ENCODE measurements at regions not wholly inside any gene's neighbourhood (a gene's known extent, or its start where the extent isn't known, plus 50 kb on each side); places are given as distances from the start of the nearest gene placed in this dataset.

DNA sequence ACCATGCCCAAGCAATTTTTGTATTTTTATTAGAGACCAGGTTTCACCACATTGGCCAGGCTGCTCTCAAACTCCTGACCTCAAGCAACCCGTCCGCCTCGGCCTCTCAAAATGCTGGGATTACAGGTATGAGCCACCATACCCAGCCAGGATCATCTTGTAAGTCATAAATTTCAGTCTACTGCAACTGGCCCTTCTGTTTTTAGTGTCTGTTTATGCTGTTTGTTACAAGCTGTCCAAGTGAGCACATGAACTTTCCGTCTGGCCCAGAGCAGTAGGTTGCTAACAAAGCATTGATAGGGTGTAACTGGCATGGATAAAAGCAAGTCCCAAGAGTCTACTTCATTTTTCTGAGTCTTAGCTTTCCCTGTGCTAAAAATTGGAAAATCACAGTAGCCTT lies 164.4 kb upstream of the NT5C1B start:
- no peak for FAIRE-seq

DNA sequence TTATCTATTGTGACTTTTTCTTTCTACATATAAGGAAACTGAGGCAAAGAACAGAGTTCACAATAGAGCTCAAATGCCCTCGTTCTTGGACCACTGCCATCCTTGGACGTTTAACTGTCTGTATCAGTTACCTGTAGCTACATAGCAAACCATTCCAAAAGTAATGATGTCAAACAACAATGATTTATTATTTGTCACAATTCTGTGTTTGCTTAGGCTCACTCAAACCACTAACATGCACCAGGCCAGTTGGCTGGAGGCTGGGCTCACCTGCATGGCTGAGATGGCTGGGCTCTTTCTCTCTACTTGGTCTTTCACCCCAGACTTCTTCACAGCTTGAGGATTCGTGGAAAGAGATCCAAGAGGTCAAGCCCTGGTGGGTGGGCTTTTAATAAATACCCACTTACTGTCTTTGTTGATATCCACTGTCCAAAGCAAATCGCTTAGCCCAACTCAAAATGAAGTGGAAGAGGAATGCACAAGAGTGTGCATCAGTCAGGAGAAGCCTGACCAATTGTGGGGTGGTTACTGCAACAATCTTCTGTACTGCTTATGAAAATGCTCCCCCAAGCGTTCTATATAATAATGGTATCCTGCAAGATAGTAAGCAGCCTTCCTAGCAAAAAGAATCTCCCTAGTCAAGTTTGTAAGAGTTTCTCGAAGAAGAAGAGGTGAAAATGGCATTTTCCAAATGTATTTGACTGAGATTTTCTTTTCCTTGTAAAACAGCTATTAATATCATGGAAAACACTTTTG lies 163.5 kb upstream of the NT5C1B start:
- FAIRE-seq = no peak

DNA sequence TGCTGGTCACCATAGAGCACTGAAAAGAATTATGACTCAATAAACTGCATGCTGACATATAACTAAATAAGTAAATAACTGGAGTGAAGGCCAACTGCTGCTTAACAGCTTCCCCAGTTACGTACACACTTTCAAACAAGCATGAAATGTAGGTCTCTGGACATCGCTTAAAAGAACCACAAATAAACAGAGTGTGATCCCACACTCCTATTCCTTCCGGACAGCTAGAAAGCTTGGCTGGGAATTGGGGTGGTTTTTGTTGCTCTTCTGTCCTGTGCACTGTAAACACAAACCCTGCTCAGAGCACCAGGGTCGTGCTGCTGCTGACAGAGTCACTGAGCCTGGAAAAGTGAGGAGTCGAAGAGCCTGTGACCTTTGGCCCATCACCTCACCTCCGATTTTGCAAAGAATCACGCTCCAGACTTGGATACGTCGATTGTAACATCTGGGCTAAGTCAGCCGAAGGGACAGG lies 162.7 kb upstream of the NT5C1B start:
- FAIRE-seq = no peak

DNA sequence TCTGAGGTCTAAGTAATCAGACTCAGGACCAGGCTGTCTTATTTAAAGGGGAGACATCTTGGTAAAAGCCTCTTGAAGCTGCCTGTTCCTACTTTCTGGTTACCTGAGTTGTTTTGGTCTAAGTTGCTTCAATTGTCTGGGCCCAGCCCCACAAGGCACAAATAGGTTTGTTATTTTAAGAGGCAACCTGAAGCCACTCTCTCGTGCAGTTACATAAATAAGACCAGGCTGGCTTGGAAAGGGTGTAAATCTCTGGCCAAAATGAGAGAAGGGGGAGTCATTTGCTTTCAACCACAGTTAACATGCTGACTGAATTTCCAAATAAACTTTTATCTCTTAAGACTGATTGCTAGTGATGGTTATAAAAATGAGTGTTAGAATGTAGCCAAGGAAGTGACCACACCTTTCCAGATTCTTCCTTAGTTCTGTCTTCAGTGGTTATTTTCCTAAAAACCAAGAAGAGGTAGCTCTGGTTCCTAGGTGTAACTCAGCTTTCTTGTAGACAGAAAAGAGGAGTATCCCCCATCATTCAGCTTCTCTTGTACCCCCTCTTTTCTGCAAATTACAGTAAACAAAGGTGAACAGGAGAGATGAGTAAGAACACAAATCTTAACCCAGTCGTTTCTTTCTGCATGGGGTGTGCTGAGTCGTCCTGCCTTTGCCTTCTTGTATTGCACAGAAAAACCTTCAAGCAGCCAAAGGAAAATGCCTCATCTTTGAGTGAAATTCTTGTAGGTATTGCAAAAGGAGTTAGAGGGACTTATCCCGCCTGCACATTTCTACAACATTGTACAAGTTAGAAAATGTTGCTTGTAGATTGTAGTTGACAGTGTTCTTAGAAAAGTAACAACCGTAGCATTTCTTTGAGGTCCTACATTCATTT lies 161.5 kb upstream of the NT5C1B start:
- FAIRE-seq = no peak

DNA sequence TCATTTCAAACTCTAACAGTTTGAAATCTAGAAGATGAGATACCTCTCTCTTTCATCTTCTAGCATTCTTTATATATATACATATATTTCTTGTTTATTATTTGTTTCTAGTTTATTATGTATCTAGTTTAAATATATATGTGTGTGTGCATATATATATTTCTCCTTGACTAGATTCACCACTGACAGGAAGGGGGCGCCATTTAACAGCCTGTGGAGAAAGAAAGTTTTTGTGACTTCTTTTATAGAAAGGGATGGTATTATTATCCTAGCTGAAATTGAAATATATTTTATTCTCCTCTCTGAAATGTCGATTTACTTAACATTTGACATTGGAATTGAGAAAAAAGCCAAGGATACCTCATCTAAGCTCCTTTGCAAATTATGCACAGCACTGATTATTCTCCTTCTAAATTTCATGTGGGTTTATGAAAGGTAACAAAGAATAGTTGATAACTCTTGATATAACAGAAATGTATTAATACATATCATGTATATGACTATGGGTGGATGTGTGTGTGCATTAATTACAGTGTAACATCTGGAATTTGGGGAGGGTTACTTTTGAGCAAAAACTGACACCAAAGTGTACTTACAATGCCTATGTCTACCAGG lies 160.7 kb upstream of the NT5C1B start:
- peak; percentile 90 for FAIRE-seq

DNA sequence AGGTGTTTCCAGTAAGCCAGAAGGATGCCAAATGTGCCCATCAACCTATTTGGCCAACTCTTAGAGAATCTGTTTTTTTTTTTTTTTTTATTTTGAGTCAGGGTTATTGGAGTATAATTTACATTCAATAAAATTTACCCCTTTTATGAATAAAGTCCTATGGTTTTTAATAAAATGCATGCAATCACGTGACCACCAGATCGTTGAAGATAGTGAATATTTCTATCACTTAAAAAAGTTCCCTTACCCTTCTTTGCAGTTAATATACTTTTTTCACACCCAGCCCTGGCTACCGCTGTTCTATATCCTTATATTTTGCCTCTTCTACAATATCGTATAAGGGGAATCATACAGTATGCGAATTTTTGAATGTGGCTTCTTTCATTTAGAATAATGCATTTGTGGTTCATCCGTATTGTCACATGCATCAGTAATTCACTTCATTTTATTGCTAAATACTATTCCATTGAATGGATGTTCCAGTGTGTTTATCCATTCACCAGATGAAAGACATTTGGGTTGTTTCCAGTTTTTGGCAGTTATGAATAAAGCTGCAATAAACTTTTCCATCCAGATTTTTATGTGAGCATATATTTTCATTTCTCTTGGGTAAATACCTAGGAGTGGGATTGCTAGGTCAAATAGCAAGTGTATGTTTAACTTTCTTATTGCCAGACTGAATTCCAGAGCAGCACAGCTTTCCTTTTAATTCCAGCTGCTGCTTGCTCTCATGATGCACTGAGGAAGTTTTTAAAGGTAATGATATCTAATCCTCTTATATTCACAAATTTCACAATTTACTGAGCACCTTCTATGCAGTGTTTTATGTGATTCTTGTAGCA lies 156.3 kb upstream of the NT5C1B start:
- FAIRE-seq = no peak

DNA sequence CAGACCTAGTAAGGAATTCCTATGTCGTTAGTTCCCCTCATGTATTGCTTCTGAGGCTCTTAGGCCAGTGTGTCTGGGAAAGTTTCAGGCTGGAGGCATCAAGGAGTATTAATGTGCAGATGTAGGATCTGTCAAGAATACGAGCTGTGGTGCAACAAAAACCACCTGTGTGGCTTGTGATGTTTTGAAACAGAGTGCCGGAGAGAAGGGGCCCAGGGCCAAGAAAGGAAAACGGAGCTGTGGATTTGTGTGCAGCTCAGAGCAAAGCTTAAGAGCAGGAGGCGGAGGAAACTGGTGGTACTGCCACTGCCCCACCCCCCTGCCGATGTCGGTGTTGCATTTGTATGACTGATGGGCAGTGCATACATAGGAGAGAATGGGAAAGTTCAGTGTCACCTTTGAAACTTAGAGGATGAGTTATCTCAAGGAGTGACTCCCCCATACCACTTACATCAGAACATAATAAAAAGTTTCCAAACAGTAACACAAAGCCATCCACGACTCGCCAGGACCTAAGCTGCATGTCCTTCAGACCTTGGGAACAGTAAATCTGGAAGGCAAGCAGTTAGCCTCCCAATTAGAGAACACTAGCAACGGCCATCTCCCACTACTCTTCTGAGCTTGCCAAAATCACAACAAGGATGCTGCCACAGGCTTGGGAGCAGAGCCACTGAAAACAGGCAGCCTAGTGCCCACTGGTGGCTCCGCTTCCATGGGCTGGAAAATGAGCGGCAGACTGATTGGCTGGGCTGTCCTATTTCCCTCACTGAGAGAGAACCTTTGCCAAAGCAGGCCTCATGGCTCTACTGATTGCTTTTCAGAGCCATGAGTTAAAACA lies 152.7 kb upstream of the NT5C1B start:
- FAIRE-seq = no peak

DNA sequence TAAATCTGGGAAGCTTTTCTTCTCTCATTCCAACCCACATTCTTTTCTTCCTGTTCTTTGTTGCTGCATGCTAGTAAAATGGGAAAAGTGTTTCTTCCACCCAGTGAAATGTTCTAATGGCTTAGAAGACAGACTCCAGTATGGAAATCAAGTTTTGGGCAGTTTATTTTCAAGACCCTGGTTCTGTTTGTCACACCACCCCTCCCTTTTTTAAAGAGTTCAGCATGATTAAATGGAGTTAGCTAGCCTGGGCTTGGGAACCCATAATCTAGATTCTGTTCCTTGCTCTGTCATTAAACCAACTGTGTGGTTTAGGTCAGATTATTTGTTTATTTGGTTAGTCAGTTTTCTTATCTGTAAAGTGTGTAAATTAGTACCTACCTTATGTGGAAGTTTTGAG lies 151.8 kb upstream of the NT5C1B start:
- FAIRE-seq = no peak

DNA sequence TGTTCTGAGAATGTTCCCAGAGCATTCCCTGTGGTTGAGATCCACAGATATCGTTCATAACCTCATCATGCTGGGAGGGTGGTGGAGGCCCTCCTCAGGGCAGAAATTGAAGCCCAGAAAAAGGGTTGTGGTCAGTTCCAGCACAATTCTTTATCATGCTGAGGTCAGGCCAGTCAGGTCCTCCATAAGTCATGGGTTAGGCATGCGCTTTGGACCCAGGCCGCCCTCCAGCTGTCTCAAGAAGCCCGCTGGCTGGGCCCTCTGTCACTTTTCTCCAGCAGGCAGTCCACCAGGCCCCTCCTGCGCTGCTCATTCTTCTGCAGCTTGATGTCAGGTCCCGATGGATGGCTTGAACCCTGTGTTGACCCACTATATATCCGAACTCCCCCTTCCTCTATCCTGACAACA lies 151.1 kb upstream of the NT5C1B start:
- FAIRE-seq = no peak

DNA sequence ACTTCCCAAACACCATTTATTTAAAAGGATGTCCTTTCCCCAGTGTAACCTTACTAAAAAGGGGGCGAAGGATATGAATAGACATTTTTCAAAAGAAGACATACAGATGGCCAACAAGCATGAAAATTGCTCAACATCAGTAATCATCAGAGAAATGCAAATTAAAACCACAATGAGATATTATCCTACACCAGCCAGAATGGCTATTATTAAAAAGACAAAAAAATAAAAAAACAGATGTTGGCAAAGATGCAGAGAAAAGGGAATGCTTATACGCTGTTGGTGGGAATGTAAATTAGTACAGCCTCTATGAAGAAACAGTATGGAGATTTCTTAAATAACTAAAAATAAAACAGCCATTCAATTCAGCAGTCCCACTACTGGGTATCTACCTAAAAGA lies 142.3 kb upstream of the NT5C1B start:
- no peak for FAIRE-seq

DNA sequence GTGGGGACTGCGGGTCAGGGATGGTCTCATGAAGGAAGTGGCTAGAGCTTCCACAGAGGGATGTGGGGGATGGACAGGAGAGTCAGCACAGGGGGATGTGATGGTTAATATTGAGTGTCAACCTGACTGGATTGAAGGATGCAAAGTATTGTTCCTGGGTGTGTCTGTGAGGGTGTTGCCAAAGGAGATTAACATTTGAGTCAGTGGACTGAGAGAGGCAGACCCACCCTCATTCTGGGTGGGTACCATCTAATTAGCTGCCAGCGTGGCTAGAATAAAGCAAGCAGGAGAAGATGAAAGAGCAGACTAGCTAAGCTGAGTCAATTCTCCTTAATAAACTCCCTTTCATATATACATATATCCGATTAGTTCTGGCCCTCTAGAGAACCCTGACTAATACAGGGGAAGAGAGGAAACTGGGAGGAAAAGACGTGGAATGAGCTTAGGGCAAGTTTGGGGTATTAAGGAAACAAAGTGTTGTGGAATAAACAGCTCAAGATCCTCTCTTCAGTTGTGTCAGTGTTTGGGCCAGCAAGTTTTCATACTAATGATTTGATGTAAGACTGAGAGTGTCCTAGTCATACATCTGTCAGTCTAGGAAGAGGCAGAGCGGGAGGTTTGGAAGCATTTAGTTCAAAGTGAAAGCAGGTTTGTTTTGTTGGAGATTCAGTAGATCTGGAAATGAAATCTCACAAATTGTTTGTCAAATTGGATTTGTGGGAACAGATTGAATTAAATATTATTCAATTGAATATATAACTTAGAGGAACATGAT lies 135.2 kb upstream of the NT5C1B start:
- FAIRE-seq = no peak

DNA sequence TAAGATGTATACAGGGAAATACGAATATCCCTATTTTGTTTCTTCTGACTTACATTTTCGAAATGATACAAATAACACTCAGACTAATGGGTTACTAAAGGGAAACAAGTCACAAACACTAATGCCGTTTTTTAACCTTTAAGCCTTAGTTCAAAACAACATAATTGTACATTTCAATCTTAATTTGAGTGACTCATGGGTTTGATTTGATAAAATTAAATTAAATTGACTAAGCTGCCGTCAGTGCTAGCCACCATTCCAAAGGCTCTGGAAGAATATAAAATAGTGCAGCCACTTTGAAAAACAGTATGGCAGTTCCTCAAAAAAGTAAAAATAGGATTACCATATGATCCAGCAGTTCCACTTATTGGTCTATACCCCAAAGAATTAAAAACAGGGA lies 133.8 kb upstream of the NT5C1B start:
- no peak for FAIRE-seq

DNA sequence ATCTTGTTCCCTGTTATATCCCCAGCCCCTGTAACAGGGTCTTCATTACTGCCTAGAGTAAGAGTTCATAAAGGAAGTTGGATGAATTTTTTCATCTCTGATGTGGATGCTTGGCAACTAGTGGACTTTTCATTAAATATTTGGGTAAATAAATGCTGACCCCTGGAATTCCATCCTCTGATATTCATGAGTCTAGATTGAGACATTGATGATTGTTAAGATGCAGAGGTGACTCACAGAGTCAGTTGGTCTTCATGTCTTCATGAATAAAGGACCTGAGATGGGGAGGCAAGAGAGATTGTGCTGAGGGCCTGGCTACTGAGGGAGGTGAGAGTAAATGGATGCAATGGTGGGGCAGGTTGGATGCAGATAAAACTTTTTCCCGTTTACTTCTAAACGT lies 132.7 kb upstream of the NT5C1B start:
- FAIRE-seq = no peak

DNA sequence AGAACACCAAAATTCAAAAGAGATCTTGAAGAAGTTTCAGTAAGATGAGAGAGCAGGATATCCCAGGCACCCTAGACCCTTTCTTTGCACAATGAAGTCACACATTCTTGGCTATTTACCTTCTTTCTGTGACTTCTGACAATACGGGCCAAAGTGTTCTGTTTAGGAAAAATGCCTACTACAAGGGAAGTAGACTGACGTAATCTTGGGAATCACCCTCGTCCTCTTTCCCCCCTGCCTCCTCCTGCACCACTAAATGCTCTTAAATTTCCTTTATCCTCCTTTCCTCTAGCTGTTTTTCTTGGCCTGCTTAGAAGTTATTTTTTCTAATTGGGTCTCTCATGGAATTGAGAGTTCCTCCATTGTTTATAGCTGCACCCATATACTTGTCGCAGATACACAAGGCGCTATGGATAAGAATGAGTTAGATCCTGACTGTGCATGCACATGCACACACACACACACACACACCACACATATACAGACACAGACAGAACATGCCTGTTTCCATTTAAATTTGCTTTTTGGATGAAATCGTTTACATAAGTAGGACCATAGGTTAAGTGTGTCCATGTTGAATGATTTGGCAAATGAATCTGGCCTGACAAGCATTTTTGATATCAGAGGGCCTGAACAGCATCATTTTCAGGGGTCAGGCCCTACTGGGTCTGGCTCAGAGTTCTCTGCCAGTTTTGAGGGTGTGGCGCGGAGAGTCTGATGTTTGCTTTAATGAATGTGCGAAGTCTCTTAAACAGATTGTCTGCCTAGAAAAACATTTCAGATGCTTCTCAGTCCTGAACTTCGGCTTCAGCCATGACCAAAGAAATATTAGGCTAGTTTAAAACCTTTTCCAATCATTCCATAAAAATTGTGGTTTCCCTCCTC lies 131.9 kb upstream of the NT5C1B start:
- no peak for FAIRE-seq

DNA sequence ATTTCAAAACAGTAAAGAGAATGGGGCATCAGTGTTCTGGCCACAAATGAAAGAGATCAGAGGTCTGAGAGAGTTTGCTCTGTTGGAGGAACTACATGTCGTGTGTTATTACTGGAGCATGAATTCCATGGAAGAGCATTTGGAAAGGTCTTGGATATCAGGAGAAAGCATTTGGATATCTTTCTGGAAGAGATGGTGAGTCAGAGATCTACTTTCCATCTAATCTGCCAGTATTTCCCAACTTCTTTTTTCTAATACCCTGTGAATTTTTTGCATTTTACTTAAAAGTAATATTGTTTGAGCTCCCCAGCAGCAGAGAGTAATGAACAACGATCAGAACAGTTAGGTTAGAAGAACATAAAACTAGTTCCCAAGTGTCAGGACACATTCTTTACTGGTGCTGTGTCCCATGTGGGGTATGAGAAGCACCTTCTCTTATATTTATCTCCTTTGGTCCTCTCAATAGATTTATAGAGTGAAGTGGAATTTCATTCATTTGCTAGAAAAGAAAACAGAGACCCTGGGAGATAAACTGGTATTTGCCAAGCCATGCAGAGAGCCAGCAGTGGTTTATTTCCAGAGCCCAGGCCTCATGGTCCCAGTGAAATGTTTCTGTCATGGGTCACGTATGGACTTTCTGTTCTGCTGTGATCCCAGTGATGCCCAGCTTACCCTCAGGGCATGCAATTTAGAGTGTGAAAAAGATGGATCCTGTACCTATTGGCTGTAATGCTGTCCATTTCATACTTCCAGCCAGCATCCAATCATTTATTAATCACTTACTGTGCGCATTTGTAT lies 130.8 kb upstream of the NT5C1B start:
- FAIRE-seq = no peak

DNA sequence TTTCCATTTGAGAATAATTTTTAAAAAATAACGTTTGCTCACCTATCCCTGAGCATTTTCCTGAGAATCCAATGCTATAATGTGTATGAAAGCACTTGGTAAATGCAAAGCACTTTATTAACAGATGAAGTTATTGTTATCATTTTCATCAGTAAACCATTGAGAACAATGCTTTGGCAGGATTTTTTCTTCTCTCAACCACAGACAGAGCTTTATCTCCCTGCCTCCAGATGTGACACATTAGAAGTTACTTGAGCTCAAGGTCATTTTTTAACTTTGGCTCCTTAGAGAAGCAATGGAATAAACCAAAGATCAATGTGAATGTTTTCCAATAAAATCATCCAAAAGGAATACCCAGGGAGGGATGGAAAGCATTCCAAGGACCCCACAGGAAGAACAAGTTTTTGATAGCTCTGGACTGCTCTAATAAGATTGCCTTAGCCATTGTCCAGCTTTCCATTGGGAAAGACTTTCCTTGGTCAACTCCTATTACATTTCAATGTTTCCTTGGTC lies 118.9 kb upstream of the NT5C1B start:
- FAIRE-seq = no peak

DNA sequence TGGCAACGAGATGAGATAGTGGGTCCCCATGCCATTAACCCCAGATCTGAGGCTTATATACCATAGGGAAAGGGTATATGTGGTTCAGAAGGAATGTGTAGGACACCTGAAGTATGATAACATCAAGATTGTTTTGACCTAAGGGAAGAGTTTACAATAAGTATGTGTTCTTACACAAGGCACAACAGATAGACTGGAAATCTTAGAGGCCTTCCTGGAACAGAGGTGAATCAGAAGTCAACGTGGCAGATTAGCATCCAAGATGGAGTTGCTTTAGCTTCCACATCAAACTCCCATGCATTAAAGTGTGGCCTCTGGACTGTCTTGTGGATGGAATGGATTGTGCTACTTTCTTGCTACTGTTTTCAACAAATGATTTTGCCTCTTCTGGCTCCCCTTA lies 116.6 kb upstream of the NT5C1B start:
- no peak for FAIRE-seq

DNA sequence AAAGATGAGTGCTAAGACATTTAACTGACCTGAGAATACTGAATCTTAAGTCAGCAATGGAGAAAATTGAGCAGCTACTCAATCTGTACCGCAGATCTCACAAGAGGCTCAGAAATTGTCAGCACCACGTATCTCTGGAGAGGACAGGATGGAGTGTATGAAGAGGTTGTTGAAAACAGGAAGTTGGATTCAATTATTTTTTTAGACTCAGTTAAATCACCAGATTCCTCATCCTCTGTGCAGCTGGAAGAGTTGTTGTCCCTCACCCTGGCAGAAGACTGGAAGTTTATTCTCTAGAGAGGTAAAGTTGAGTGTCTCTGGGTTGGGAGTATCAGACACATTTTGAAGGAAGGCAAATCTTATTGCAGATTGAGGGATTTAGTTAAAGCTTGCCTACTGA lies 114.9 kb upstream of the NT5C1B start:
- no peak for FAIRE-seq

DNA sequence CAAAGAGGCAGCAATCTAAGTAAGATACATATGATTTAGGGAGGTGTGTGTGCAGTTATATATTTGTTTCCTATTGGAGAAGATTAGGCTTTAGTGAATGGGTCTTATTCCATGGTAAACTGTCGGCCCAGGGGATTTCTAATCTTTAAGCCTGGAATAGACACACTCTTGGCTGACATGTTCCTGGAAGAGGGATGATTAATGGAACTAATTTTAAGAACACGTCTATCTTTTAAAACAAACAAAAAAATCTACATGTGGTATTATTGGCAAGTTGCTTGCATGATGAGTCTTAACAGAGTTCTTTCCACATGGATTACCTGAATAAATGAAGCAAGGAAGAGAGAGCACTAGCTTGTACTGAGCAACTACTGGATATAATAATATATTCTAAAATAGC lies 114.2 kb upstream of the NT5C1B start:
- FAIRE-seq = no peak
